Trophoblast cell (in vitro differentiated cells and primary cell): ENCODE measurements at regions not wholly inside any gene's neighbourhood (a gene's known extent, or its start where the extent isn't known, plus 50 kb on each side); places are given as distances from the start of the nearest gene placed in this dataset.
A peak's percentile ranks its signal among the peaks of the same experiment; 100 is the strongest.

Experiments
- DNase-seq, 2 donors: peaks; one replicate each; pipeline ENCODE4 v3.0.0-alpha.2; 2016
- H2AFZ ChIP-seq: 2 replicates; pipeline ENCODE4 v1.6.1; 2013; ENCODE audit warnings: low read length, moderate library complexity, mild to moderate bottlenecking; ENCODE audit not compliant: insufficient read depth, poor library complexity
- H2AK5ac ChIP-seq: 2 replicates; pipeline ENCODE4 v1.6.1; 2013; ENCODE audit warnings: mild to moderate bottlenecking, low read length
- H2BK120ac ChIP-seq: 2 replicates; pipeline ENCODE4 v1.6.1; 2013; ENCODE audit warnings: low read length, mild to moderate bottlenecking, moderate library complexity; ENCODE audit not compliant: insufficient read depth, poor library complexity
- H2BK12ac ChIP-seq: 2 replicates; pipeline ENCODE4 v1.6.1; 2013; ENCODE audit warnings: mild to moderate bottlenecking, low read length, moderate library complexity
- H2BK5ac ChIP-seq: 2 replicates; pipeline ENCODE4 v1.6.1; 2013; ENCODE audit warnings: low read length, low read depth, moderate library complexity, mild to moderate bottlenecking; ENCODE audit not compliant: poor library complexity
- H3K14ac ChIP-seq: 2 replicates; pipeline ENCODE4 v1.6.1; 2013; ENCODE audit warnings: mild to moderate bottlenecking, low read length
- H3K18ac ChIP-seq: 2 replicates; pipeline ENCODE4 v1.6.1; 2013; ENCODE audit warnings: mild to moderate bottlenecking, low read length
- H3K23ac ChIP-seq: 2 replicates; pipeline ENCODE4 v1.6.1; 2013; ENCODE audit warnings: low read length
- H3K27ac ChIP-seq: 2 replicates; pipeline ENCODE4 v1.5.1; 2013; ENCODE audit warnings: low read depth, mild to moderate bottlenecking, inconsistent platforms, low read length, moderate library complexity
- H3K27me3 ChIP-seq: 2 replicates; pipeline ENCODE4 v1.6.1; 2013; ENCODE audit warnings: inconsistent platforms, mild to moderate bottlenecking, low read length, moderate library complexity; ENCODE audit not compliant: insufficient read depth
- H3K36me3 ChIP-seq, 2 experiments: 1 replicate in 1 of 2; 2 replicates in 1 of 2; pipeline ENCODE4 v1.6.1; 2013; ENCODE audit warnings: low read length in 2 of 2, mild to moderate bottlenecking in 2 of 2, moderate library complexity in 1 of 2; ENCODE audit not compliant: insufficient read depth in 2 of 2, control insufficient read depth in 1 of 2
- H3K4ac ChIP-seq: 2 replicates; pipeline ENCODE4 v1.6.1; 2013; ENCODE audit warnings: low read depth, mild to moderate bottlenecking, low read length, moderate library complexity
- H3K4me1 ChIP-seq, 2 experiments: 1 replicate in 1 of 2; 2 replicates in 1 of 2; pipeline ENCODE4 v1.6.1; 2013; ENCODE audit warnings: low read length in 2 of 2, mild to moderate bottlenecking in 2 of 2, moderate library complexity in 1 of 2; ENCODE audit not compliant: insufficient read depth in 2 of 2, control insufficient read depth in 1 of 2
- H3K4me2 ChIP-seq: 2 replicates; pipeline ENCODE4 v1.6.1; 2013; ENCODE audit warnings: inconsistent platforms, mild to moderate bottlenecking, low read length, moderate library complexity
- H3K4me3 ChIP-seq: 2 replicates; pipeline ENCODE4 v1.5.1; 2013; ENCODE audit warnings: mild to moderate bottlenecking, low read depth, low read length, inconsistent platforms
- H3K79me1 ChIP-seq: one replicate; pipeline ENCODE4 v1.6.1; 2013; ENCODE audit warnings: low read length
- H3K79me2 ChIP-seq: 2 replicates; pipeline ENCODE4 v1.6.1; 2013; ENCODE audit warnings: low read length, mild to moderate bottlenecking; ENCODE audit not compliant: control insufficient read depth, insufficient read depth, poor library complexity
- H3K9ac ChIP-seq: 2 replicates; pipeline ENCODE4 v1.6.1; 2013; ENCODE audit warnings: mild to moderate bottlenecking, low read length
- H3K9me3 ChIP-seq: 2 replicates; pipeline ENCODE4 v1.6.1; 2013; ENCODE audit warnings: low read depth, mild to moderate bottlenecking, control low read depth, inconsistent platforms, low read length; ENCODE audit not compliant: insufficient read depth
- H4K12ac ChIP-seq: 2 replicates; pipeline ENCODE4 v1.6.1; 2013; ENCODE audit warnings: low read depth, mild to moderate bottlenecking, low read length, moderate library complexity
- H4K8ac ChIP-seq: 2 replicates; pipeline ENCODE4 v1.6.1; 2013; ENCODE audit warnings: low read depth, mild to moderate bottlenecking, low read length, moderate library complexity
- H4K91ac ChIP-seq: one replicate; pipeline ENCODE4 v1.6.1; 2013; ENCODE audit warnings: low read depth, mild to moderate bottlenecking, low read length, moderate library complexity
- WGBS: extraction: QIAGEN DNeasy Blood & Tissue Kit; methylation state at CpG from one replicate; pipeline ENCODE4 v1.1.7; 2013; ENCODE audit warnings: missing lambda C conversion rate; ENCODE audit not compliant: insufficient read length, insufficient coverage; ENCODE audit errors: extremely low coverage; 5-methylcytosine and 5-hydroxymethylcytosine counted together

- no CpG with 5 or more reads among the region's 2 CpGs for WGBS
- no peaks in the 10 kb centered on the region for H3K9me3 ChIP-seq
Observed at GRCh38 chr22:49307481-49307830, 520.2 kb downstream of the BRD1 start.

GRCh38 chr22:49306632-49307480 is 520.8 kb downstream of the BRD1 start:
- Histone ChIP-seq H3K18ac (no peak overlapping the region), H2BK5ac (no peak overlapping the region)

More at GRCh38 chr22:49307481-49307830, 520.2 kb downstream of the BRD1 start:
- H3K27me3 ChIP-seq, result no peaks in the 10 kb centered on the region
- no peak overlapping the region for H3K4ac ChIP-seq
- H3K27ac ChIP-seq, result no peak overlapping the region
- no peak overlapping the region for H3K4me3 ChIP-seq
- no peak overlapping the region for H2BK12ac ChIP-seq
- H2BK5ac ChIP-seq, result no peak overlapping the region
- H2AK5ac ChIP-seq, result no peak overlapping the region
- H3K4me2 ChIP-seq, result no peak overlapping the region
- no peak overlapping the region for H3K23ac ChIP-seq
- H3K9ac ChIP-seq, result no peak overlapping the region
- H4K12ac ChIP-seq, result no peak overlapping the region
- no peak for DNase-seq
- H3K79me1 ChIP-seq, result no peaks in the 10 kb centered on the region
- H3K79me2 ChIP-seq, result no peaks in the 10 kb centered on the region
- no peaks in the 10 kb centered on the region for H3K4me1 ChIP-seq
- H3K18ac ChIP-seq, result no peak overlapping the region
- H2BK120ac ChIP-seq, result no peak overlapping the region
- H2AFZ ChIP-seq, result no peak overlapping the region
- no peak overlapping the region for H4K8ac ChIP-seq
- no peak overlapping the region for H4K91ac ChIP-seq
- no peaks in the 10 kb centered on the region for H3K36me3 ChIP-seq
- H3K14ac ChIP-seq, result no peak overlapping the region

GRCh38 chr22:49305966-49306631 is 521.6 kb downstream of the BRD1 start:
- H4K91ac ChIP-seq, result no peak overlapping the region
- WGBS, result no CpG with 5 or more reads among the region's 18 CpGs
- H3K4ac ChIP-seq, result no peak overlapping the region
- no peak overlapping the region for H2BK12ac ChIP-seq
- H3K9ac ChIP-seq, result no peak overlapping the region
- no peaks in the 10 kb centered on the region for H3K4me1 ChIP-seq
- no peak overlapping the region for H2AK5ac ChIP-seq
- H3K79me2 ChIP-seq, result no peaks in the 10 kb centered on the region
- no peak for DNase-seq
- H3K79me1 ChIP-seq, result no peaks in the 10 kb centered on the region
- H3K14ac ChIP-seq, result no peak overlapping the region
- no peak overlapping the region for H2BK5ac ChIP-seq
- H2BK120ac ChIP-seq, result no peak overlapping the region
- H3K36me3 ChIP-seq, result no peaks in the 10 kb centered on the region
- no peak overlapping the region for H4K12ac ChIP-seq
- no peak overlapping the region for H3K4me2 ChIP-seq
- H3K27ac ChIP-seq, result no peak overlapping the region
- no peak overlapping the region for H3K18ac ChIP-seq
- no peak overlapping the region for H3K4me3 ChIP-seq
- no peak overlapping the region for H3K23ac ChIP-seq
- H2AFZ ChIP-seq, result no peak overlapping the region
- H3K9me3 ChIP-seq, result no peaks in the 10 kb centered on the region
- no peak overlapping the region for H4K8ac ChIP-seq
- H3K27me3 ChIP-seq, result no peaks in the 10 kb centered on the region

More at GRCh38 chr22:49306632-49307480, 520.8 kb downstream of the BRD1 start:
- no peak overlapping the region for H3K9ac ChIP-seq
- H2AK5ac ChIP-seq, result no peak overlapping the region
- no peak overlapping the region for H2BK120ac ChIP-seq
- H3K4me2 ChIP-seq, result no peak overlapping the region
- no peaks in the 10 kb centered on the region for H3K79me2 ChIP-seq
- H3K4ac ChIP-seq, result no peak overlapping the region
- H2AFZ ChIP-seq, result no peak overlapping the region
- no peaks in the 10 kb centered on the region for H3K4me1 ChIP-seq
- H3K23ac ChIP-seq, result no peak overlapping the region
- H3K14ac ChIP-seq, result no peak overlapping the region
- H3K27ac ChIP-seq, result no peak overlapping the region
- no peaks in the 10 kb centered on the region for H3K9me3 ChIP-seq
- H3K27me3 ChIP-seq, result no peaks in the 10 kb centered on the region
- no peak overlapping the region for H3K4me3 ChIP-seq
- no peak overlapping the region for H4K12ac ChIP-seq
- no peak overlapping the region for H4K91ac ChIP-seq
- no peak overlapping the region for H4K8ac ChIP-seq
- WGBS, result no CpG with 5 or more reads among the region's 31 CpGs
- H3K79me1 ChIP-seq, result no peaks in the 10 kb centered on the region
- no peak for DNase-seq
- H3K36me3 ChIP-seq, result no peaks in the 10 kb centered on the region
- no peak overlapping the region for H2BK12ac ChIP-seq

- Histone ChIP-seq H2BK12ac (no peak overlapping the region), H2AFZ (no peak overlapping the region), H4K12ac (no peak overlapping the region), H4K91ac (no peak overlapping the region), H2BK5ac (no peak overlapping the region), H3K9me3 (no peaks in the 10 kb centered on the region), H3K36me3 (no peaks in the 10 kb centered on the region), H2BK120ac (no peak overlapping the region), H3K4ac (no peak overlapping the region), H3K79me1 (no peaks in the 10 kb centered on the region), H4K8ac (no peak overlapping the region), H3K9ac (no peak overlapping the region), H2AK5ac (no peak overlapping the region), H3K79me2 (no peaks in the 10 kb centered on the region), H3K23ac (no peak overlapping the region), H3K14ac (no peak overlapping the region), H3K27me3 (no peaks in the 10 kb centered on the region), H3K4me1 (no peaks in the 10 kb centered on the region), H3K4me2 (peak overlapping the region; percentile 43), H3K27ac (no peak overlapping the region), H3K18ac (no peak overlapping the region), H3K4me3 (no peak overlapping the region)
- WGBS, result no CpG with 5 or more reads among the region's 20 CpGs
- peak in 1 of 2 donors; percentile 40 for DNase-seq
Observed at GRCh38 chr22:49305214-49305965, 522.3 kb downstream of the BRD1 start.
